Calu3 (cell line): ENCODE measurements at regions not wholly inside any gene's neighbourhood (a gene's known extent, or its start where the extent isn't known, plus 50 kb on each side); places are given as distances from the start of the nearest gene placed in this dataset.

Experiments used
- BruUV-seq: library from RNA; stranded (reverse); fragments of 400-500 nt; replicated peaks from 2 replicates; lab custom pipeline; 2021; lab: Mats Ljungman, UMichigan
- CTCF ChIA-PET: fragments of 300-600 bp; sonication (Branson Sonifier 250); formaldehyde crosslinking; loops from one replicate; lab custom pipeline; 2022; ENCODE audit warnings: antibody characterized with exemption; lab: Charles Lee
- DNase-seq: peaks from one replicate; pipeline ENCODE4 v3.0.0; 2022
- H3K27ac Mint-ChIP-seq: one replicate; pipeline ENCODE4 v1.8.0; 2022; ENCODE audit warnings: mixed read lengths; ENCODE audit not compliant: unreplicated experiment
- H3K27me3 Mint-ChIP-seq: one replicate; pipeline ENCODE4 v1.8.0; 2022; ENCODE audit warnings: mixed read lengths; ENCODE audit not compliant: unreplicated experiment
- H3K36me3 Mint-ChIP-seq: one replicate; pipeline ENCODE4 v1.8.0; 2022; ENCODE audit warnings: mild to moderate bottlenecking, moderate library complexity, mixed read lengths; ENCODE audit not compliant: insufficient read depth, unreplicated experiment
- H3K4me1 Mint-ChIP-seq: one replicate; pipeline ENCODE4 v1.8.0; 2022; ENCODE audit warnings: mild to moderate bottlenecking, low read depth, mixed read lengths; ENCODE audit not compliant: unreplicated experiment
- H3K4me3 Mint-ChIP-seq: one replicate; pipeline ENCODE4 v1.8.0; 2022; ENCODE audit warnings: mild to moderate bottlenecking, low read depth, moderate library complexity, mixed read lengths; ENCODE audit not compliant: unreplicated experiment
- H3K9me3 Mint-ChIP-seq: one replicate; pipeline ENCODE4 v1.8.0; 2022; ENCODE audit warnings: low read depth, mixed read lengths; ENCODE audit not compliant: unreplicated experiment
- intact Hi-C: fragments of 100-400 bp; cut with micrococcal nuclease; formaldehyde crosslinking; loops from one replicate; pipeline ENCODE4 v1.10.0; 2022; ENCODE audit not compliant: unreplicated experiment
- TF ChIP-seq, protein P1 (sequence below): fragments of 200-600 bp; IDR thresholded peaks from one replicate; pipeline ENCODE4 v1.8.0; 2022; ENCODE audit warnings: antibody characterized with exemption; ENCODE audit not compliant: unreplicated experiment

DNA sequence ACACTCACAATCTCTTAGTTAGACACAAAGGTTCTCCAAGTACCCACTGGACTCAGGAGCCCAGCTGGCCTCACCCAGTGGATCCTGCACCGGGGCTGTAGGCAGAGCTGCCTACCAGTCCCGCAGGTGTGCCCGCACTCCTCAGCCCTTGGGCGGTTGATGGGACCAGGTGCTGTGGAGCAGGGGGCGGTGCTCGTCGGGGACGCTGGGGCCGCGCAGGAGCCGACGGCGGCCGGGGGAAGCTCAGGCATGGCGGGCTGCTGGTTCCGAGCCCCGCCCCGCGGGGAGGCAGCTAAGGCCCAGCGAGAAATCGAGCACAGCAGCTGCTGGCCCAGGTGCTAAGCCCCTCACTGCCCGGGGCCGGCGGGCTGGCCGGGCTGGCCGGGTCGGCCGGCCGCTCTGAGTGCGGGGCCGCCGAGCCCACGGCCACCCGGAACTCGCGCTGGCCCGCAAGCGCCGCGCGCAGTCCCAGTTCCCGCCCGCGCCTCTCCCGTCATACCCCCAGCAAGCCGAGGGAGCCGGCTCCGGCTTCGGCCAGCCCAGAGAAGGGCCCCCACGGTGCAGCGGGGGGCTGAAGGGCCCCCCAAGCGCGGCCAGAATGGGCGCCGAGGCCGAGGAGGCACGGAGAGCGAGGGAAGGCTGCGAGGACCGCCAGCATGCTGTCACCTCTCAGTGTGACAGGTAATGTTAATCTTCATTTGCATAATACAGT is 506.8 kb downstream of the LRFN5 start:
- peaks cover 8% of the 10 kb centered on the region for H3K9me3 Mint-ChIP-seq
- TF ChIP-seq, protein P1, sequence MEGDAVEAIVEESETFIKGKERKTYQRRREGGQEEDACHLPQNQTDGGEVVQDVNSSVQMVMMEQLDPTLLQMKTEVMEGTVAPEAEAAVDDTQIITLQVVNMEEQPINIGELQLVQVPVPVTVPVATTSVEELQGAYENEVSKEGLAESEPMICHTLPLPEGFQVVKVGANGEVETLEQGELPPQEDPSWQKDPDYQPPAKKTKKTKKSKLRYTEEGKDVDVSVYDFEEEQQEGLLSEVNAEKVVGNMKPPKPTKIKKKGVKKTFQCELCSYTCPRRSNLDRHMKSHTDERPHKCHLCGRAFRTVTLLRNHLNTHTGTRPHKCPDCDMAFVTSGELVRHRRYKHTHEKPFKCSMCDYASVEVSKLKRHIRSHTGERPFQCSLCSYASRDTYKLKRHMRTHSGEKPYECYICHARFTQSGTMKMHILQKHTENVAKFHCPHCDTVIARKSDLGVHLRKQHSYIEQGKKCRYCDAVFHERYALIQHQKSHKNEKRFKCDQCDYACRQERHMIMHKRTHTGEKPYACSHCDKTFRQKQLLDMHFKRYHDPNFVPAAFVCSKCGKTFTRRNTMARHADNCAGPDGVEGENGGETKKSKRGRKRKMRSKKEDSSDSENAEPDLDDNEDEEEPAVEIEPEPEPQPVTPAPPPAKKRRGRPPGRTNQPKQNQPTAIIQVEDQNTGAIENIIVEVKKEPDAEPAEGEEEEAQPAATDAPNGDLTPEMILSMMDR, result no peak
- H3K36me3 Mint-ChIP-seq, result no peaks in the 10 kb centered on the region
- no peak overlapping the region for H3K4me3 Mint-ChIP-seq
- no peaks in the 10 kb centered on the region for H3K4me1 Mint-ChIP-seq
- no peaks in the 10 kb centered on the region for H3K27me3 Mint-ChIP-seq
- CTCF ChIA-PET, result no interaction called here
- no peak for DNase-seq
- intact Hi-C loops, result no loop called here
- BruUV-seq, result no TSS peak
- no peak overlapping the region for H3K27ac Mint-ChIP-seq

- no peaks in the 10 kb centered on the region for H3K27me3 Mint-ChIP-seq
Measured at GRCh38 chr14:42112108-42112507, 505.4 kb downstream of the LRFN5 start.

DNA sequence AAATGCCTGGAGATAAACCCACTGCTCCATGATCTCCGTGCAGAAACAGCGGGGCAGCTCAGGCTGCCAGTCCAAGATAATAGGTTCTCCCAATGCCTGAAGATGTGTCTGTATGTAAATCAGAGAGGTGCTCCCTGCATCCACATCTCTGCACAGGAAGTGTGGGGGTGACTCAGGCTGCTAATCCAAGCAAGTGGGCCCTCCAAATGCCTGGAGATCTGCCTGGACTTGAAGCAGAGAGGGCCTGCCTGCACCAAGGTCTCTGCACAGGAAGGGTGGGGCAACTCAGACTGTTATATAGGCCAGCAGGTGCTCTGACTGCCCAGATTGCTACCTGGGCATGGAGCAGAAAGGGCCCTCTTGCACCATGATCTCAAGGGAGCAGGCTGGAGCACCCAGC is 504.7 kb downstream of the LRFN5 start:
- H3K27ac Mint-ChIP-seq, result no peak overlapping the region
- TF ChIP-seq, protein P1, result no peak
- H3K4me3 Mint-ChIP-seq, result no peak overlapping the region
- no peak for DNase-seq
- no peaks in the 10 kb centered on the region for H3K27me3 Mint-ChIP-seq
- peaks cover 4% of the 10 kb centered on the region for H3K9me3 Mint-ChIP-seq
- no peaks in the 10 kb centered on the region for H3K4me1 Mint-ChIP-seq
- CTCF ChIA-PET, result no interaction called here
- H3K36me3 Mint-ChIP-seq, result no peaks in the 10 kb centered on the region
- no TSS peak for BruUV-seq
- intact Hi-C loops, result no loop called here

More at GRCh38 chr14:42112108-42112507, 505.4 kb downstream of the LRFN5 start:
- Mint-ChIP-seq H3K4me3 (no peak overlapping the region), H3K27ac (no peak overlapping the region), H3K9me3 (peaks cover 6% of the 10 kb centered on the region), H3K36me3 (no peaks in the 10 kb centered on the region), H3K4me1 (no peaks in the 10 kb centered on the region)
- DNase-seq, result no peak
- BruUV-seq, result no TSS peak
- intact Hi-C loops, result no loop called here
- CTCF ChIA-PET, result no interaction called here
- TF ChIP-seq, protein P1, result no peak

DNA sequence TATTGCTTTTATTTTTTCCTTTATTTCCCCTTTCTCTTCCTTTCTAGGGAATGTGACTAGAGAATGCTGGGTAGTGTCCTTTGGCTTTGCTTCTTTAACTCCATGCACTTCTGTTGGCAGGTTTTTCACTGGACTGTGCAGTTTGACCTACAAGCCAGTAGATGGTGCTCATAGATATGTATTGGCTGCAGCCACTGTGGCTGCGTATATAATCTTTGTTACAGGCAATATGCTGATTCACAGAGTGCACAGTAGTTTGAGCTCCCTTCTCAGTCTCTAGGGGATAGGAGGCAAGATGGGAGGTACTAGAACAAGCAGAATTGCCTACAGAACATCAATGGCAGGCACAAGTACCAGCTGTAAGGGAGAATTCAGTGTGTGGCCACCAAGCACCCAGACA is 503.5 kb downstream of the LRFN5 start:
- CTCF ChIA-PET, result no interaction called here
- TF ChIP-seq, protein P1, result no peak
- DNase-seq, result no peak
- Mint-ChIP-seq H3K36me3 (no peaks in the 10 kb centered on the region), H3K27ac (no peak overlapping the region), H3K4me3 (no peak overlapping the region), H3K27me3 (no peaks in the 10 kb centered on the region), H3K4me1 (no peaks in the 10 kb centered on the region), H3K9me3 (peaks cover 4% of the 10 kb centered on the region)
- intact Hi-C loops, result no loop called here
- no TSS peak for BruUV-seq
